ENCODE measurements at regions not wholly inside any gene's neighbourhood (a gene's known extent, or its start where the extent isn't known, plus 50 kb on each side); places are given as distances from the start of the nearest gene placed in this dataset.

GRCh38 chr1:56304975-56305374 is 274.4 kb downstream of the PLPP3 start:
- no peak overlapping the region for H3K4me3 Mint-ChIP-seq
- no peak overlapping the region for H3K27ac Mint-ChIP-seq
- H3K27me3 Mint-ChIP-seq: no peaks in the 10 kb centered on the region
- DNase-seq: no peak
- no peaks in the 10 kb centered on the region for H3K4me1 Mint-ChIP-seq (ENCODE audit: low read depth)
- intact Hi-C loops (cut with micrococcal nuclease): no loop called here
- ChIA-PET POLR2A (no interaction called here), CTCF (no interaction called here)
- H3K36me3 Mint-ChIP-seq: no peaks in the 10 kb centered on the region
- no peaks in the 10 kb centered on the region for H3K9me3 Mint-ChIP-seq

- POLR2A ChIA-PET: no interaction called here
- no peak overlapping the region for H3K27ac Mint-ChIP-seq
- H3K36me3 Mint-ChIP-seq: no peaks in the 10 kb centered on the region
- H3K4me1 Mint-ChIP-seq (ENCODE audit: low read depth): no peaks in the 10 kb centered on the region
- H3K4me3 Mint-ChIP-seq: no peak overlapping the region
- CTCF ChIA-PET: no interaction called here
- H3K9me3 Mint-ChIP-seq: no peaks in the 10 kb centered on the region
- no peaks in the 10 kb centered on the region for H3K27me3 Mint-ChIP-seq
- intact Hi-C loops (cut with micrococcal nuclease): no loop called here
- DNase-seq: no peak
These were observed 275.6 kb downstream of the PLPP3 start for GRCh38 chr1:56303805-56304204.

GRCh38 chr1:56302878-56303277 is 276.5 kb downstream of the PLPP3 start:
- Mint-ChIP-seq H3K27me3 (no peaks in the 10 kb centered on the region), H3K9me3 (no peaks in the 10 kb centered on the region), H3K4me1 (ENCODE audit: low read depth) (no peaks in the 10 kb centered on the region), H3K27ac (no peak overlapping the region), H3K4me3 (no peak overlapping the region), H3K36me3 (no peaks in the 10 kb centered on the region)
- ChIA-PET POLR2A (no interaction called here), CTCF (no interaction called here)
- intact Hi-C loops (cut with micrococcal nuclease): no loop called here
- DNase-seq: no peak

GRCh38 chr1:56301791-56302190 is 277.6 kb downstream of the PLPP3 start:
- intact Hi-C loops (cut with micrococcal nuclease): no loop called here
- no peak for DNase-seq
- H3K36me3 Mint-ChIP-seq: no peaks in the 10 kb centered on the region

GRCh38 chr1:56300836-56301235 is 278.5 kb downstream of the PLPP3 start:
- Mint-ChIP-seq H3K27me3 (no peaks in the 10 kb centered on the region), H3K36me3 (no peaks in the 10 kb centered on the region), H3K4me1 (ENCODE audit: low read depth) (no peaks in the 10 kb centered on the region), H3K4me3 (no peak overlapping the region), H3K9me3 (no peaks in the 10 kb centered on the region), H3K27ac (no peak overlapping the region)
- ChIA-PET POLR2A (no interaction called here), CTCF (no interaction called here)
- intact Hi-C loops (cut with micrococcal nuclease): no loop called here
- DNase-seq: no peak

More at GRCh38 chr1:56301791-56302190, 277.6 kb downstream of the PLPP3 start:
- H3K4me1 Mint-ChIP-seq (ENCODE audit: low read depth): no peaks in the 10 kb centered on the region
- no peak overlapping the region for H3K4me3 Mint-ChIP-seq
- no peaks in the 10 kb centered on the region for H3K27me3 Mint-ChIP-seq
- H3K27ac Mint-ChIP-seq: no peak overlapping the region
- ChIA-PET CTCF (no interaction called here), POLR2A (no interaction called here)
- no peaks in the 10 kb centered on the region for H3K9me3 Mint-ChIP-seq

- H3K4me3 Mint-ChIP-seq: no peak overlapping the region
- POLR2A ChIA-PET: no interaction called here
- DNase-seq: no peak
- intact Hi-C loops (cut with micrococcal nuclease): no loop called here
- CTCF ChIA-PET: no interaction called here
- no peak overlapping the region for H3K27ac Mint-ChIP-seq
- no peaks in the 10 kb centered on the region for H3K36me3 Mint-ChIP-seq
- H3K4me1 Mint-ChIP-seq (ENCODE audit: low read depth): no peaks in the 10 kb centered on the region
- H3K9me3 Mint-ChIP-seq: no peaks in the 10 kb centered on the region
- H3K27me3 Mint-ChIP-seq: no peaks in the 10 kb centered on the region
These were observed 280.5 kb downstream of the PLPP3 start for GRCh38 chr1:56298866-56299265.

- Mint-ChIP-seq H3K27ac (no peak overlapping the region), H3K4me3 (no peak overlapping the region), H3K4me1 (ENCODE audit: low read depth) (no peaks in the 10 kb centered on the region), H3K36me3 (no peaks in the 10 kb centered on the region), H3K9me3 (no peaks in the 10 kb centered on the region), H3K27me3 (no peaks in the 10 kb centered on the region)
- no peak for DNase-seq
- ChIA-PET CTCF (no interaction called here), POLR2A (no interaction called here)
- intact Hi-C loops (cut with micrococcal nuclease): no loop called here
These were observed 281.5 kb downstream of the PLPP3 start for GRCh38 chr1:56297904-56298303.

- Mint-ChIP-seq H3K9me3 (no peaks in the 10 kb centered on the region), H3K27ac (no peak overlapping the region), H3K36me3 (no peaks in the 10 kb centered on the region), H3K27me3 (no peaks in the 10 kb centered on the region), H3K4me3 (no peak overlapping the region), H3K4me1 (ENCODE audit: low read depth) (no peaks in the 10 kb centered on the region)
- DNase-seq: no peak
- intact Hi-C loops (cut with micrococcal nuclease): no loop called here
- ChIA-PET CTCF (no interaction called here), POLR2A (no interaction called here)
These were observed 282.2 kb downstream of the PLPP3 start for GRCh38 chr1:56297208-56297607.

- intact Hi-C loops (cut with micrococcal nuclease): no loop called here
- Mint-ChIP-seq H3K27me3 (no peaks in the 10 kb centered on the region), H3K4me3 (no peak overlapping the region), H3K36me3 (no peaks in the 10 kb centered on the region), H3K27ac (no peak overlapping the region), H3K9me3 (no peaks in the 10 kb centered on the region), H3K4me1 (ENCODE audit: low read depth) (no peaks in the 10 kb centered on the region)
- DNase-seq: no peak
- ChIA-PET CTCF (no interaction called here), POLR2A (no interaction called here)
These were observed 283.1 kb downstream of the PLPP3 start for GRCh38 chr1:56295949-56296929.

- Mint-ChIP-seq H3K4me1 (ENCODE audit: low read depth) (no peaks in the 10 kb centered on the region), H3K36me3 (no peaks in the 10 kb centered on the region), H3K4me3 (no peak overlapping the region), H3K9me3 (no peaks in the 10 kb centered on the region), H3K27ac (no peak overlapping the region), H3K27me3 (no peaks in the 10 kb centered on the region)
- no peak for DNase-seq
- ChIA-PET CTCF (no interaction called here), POLR2A (no interaction called here)
- intact Hi-C loops (cut with micrococcal nuclease): no loop called here
These were observed 287.9 kb downstream of the PLPP3 start for GRCh38 chr1:56291374-56291919.

GRCh38 chr1:56289260-56289659 is 290.1 kb downstream of the PLPP3 start:
- Mint-ChIP-seq H3K27ac (no peak overlapping the region), H3K4me1 (ENCODE audit: low read depth) (no peaks in the 10 kb centered on the region), H3K27me3 (no peaks in the 10 kb centered on the region), H3K4me3 (no peak overlapping the region), H3K9me3 (no peaks in the 10 kb centered on the region), H3K36me3 (no peaks in the 10 kb centered on the region)
- ChIA-PET CTCF (no interaction called here), POLR2A (no interaction called here)
- intact Hi-C loops (cut with micrococcal nuclease): no loop called here
- no peak for DNase-seq

GRCh38 chr1:56287721-56288120 is 291.6 kb downstream of the PLPP3 start:
- H3K4me3 Mint-ChIP-seq: no peak overlapping the region
- no peaks in the 10 kb centered on the region for H3K36me3 Mint-ChIP-seq
- H3K9me3 Mint-ChIP-seq: no peaks in the 10 kb centered on the region
- no peaks in the 10 kb centered on the region for H3K4me1 Mint-ChIP-seq (ENCODE audit: low read depth)
- ChIA-PET CTCF (no interaction called here), POLR2A (no interaction called here)
- no peak overlapping the region for H3K27ac Mint-ChIP-seq
- intact Hi-C loops (cut with micrococcal nuclease): no loop called here
- H3K27me3 Mint-ChIP-seq: no peaks in the 10 kb centered on the region
- no peak for DNase-seq

- no peaks in the 10 kb centered on the region for H3K9me3 Mint-ChIP-seq
- ChIA-PET POLR2A (no interaction called here), CTCF (no interaction called here)
- no peak overlapping the region for H3K27ac Mint-ChIP-seq
- H3K4me3 Mint-ChIP-seq: no peak overlapping the region
- no peaks in the 10 kb centered on the region for H3K4me1 Mint-ChIP-seq (ENCODE audit: low read depth)
- H3K36me3 Mint-ChIP-seq: no peaks in the 10 kb centered on the region
- intact Hi-C loops (cut with micrococcal nuclease): no loop called here
- H3K27me3 Mint-ChIP-seq: no peaks in the 10 kb centered on the region
- no peak for DNase-seq
These were observed 292.4 kb downstream of the PLPP3 start for GRCh38 chr1:56286956-56287355.

Data from activated CD4-positive, alpha-beta memory T cell treated with anti-CD3 and anti-CD28 coated beads for 36 hours (primary cell).